ENCODE measurements at regions not wholly inside any gene's neighbourhood (a gene's known extent, or its start where the extent isn't known, plus 50 kb on each side); places are given as distances from the start of the nearest gene placed in this dataset.
"Not testable (repeated sequence)": the region's sequence is repeated elsewhere in the genome, so short reads cannot be mapped to it uniquely, and the experiment has no call there.

GRCh38 chr2:194802589-194802988 lies 854.4 kb upstream of the SLC39A10 start:
- 49 to 64% methylated on average over 1 of the region's 1 CpG for WGBS, 2 donors
- H3K9me3 ChIP-seq, result no peaks in the 10 kb centered on the region
- H3K4me3 ChIP-seq, result no peak overlapping the region
- DNase-seq, result no peak
- H3K27ac ChIP-seq, result no peak overlapping the region
- H3K27me3 ChIP-seq, result no peaks in the 10 kb centered on the region
- TF ChIP-seq CTCF (IDR thresholded peaks at IDR 0.05), result no peak
- no peaks in the 10 kb centered on the region for H3K36me3 ChIP-seq
- intact Hi-C loops (cut with DNase I), result no loop called here
- H3K4me1 ChIP-seq, result no peaks in the 10 kb centered on the region

- H3K4me3 ChIP-seq; H3K4me1 ChIP-seq; H3K36me3 ChIP-seq; H3K27ac ChIP-seq; H3K9me3 ChIP-seq; intact Hi-C loops (cut with DNase I); H3K27me3 ChIP-seq; DNase-seq: not testable (repeated sequence)
- WGBS, 2 donors, result 83 to 87% methylated on average over 2 of the region's 2 CpGs
Measured at GRCh38 chr2:194787071-194787470, 870.0 kb upstream of the SLC39A10 start.

GRCh38 chr2:194771394-194771793 lies 885.6 kb upstream of the SLC39A10 start:
- H3K27ac ChIP-seq; H3K4me1 ChIP-seq; H3K4me3 ChIP-seq; H3K36me3 ChIP-seq; intact Hi-C loops (cut with DNase I); DNase-seq; H3K9me3 ChIP-seq; H3K27me3 ChIP-seq: not testable (repeated sequence)
- WGBS, 2 donors, result 87 to 90% methylated on average over 2 of the region's 2 CpGs

GRCh38 chr2:194769030-194769429 lies 888.0 kb upstream of the SLC39A10 start:
- no peak overlapping the region for H3K27ac ChIP-seq
- no peaks in the 10 kb centered on the region for H3K9me3 ChIP-seq
- no peaks in the 10 kb centered on the region for H3K36me3 ChIP-seq
- no peak overlapping the region for H3K4me3 ChIP-seq
- TF ChIP-seq POLR2AphosphoS5 (IDR thresholded peaks at IDR 0.05), result no peak
- TF ChIP-seq EP300 (IDR thresholded peaks at IDR 0.05), result no peak
- no peak for TF ChIP-seq POLR2A (IDR thresholded peaks at IDR 0.05)
- no peak for TF ChIP-seq CTCF (IDR thresholded peaks at IDR 0.05)
- H3K4me1 ChIP-seq, result no peaks in the 10 kb centered on the region
- intact Hi-C loops (cut with DNase I), result no loop called here
- no peaks in the 10 kb centered on the region for H3K27me3 ChIP-seq
- DNase-seq, result no peak

GRCh38 chr2:194765723-194766122 lies 891.3 kb upstream of the SLC39A10 start:
- Histone ChIP-seq H3K36me3 (no peaks in the 10 kb centered on the region), H3K4me3 (no peak overlapping the region), H3K9me3 (no peaks in the 10 kb centered on the region), H3K27ac (no peak overlapping the region), H3K27me3 (no peaks in the 10 kb centered on the region), H3K4me1 (no peaks in the 10 kb centered on the region)
- intact Hi-C loops (cut with DNase I), result no loop called here
- TF ChIP-seq POLR2A (IDR thresholded peaks at IDR 0.05) (no peak), POLR2AphosphoS5 (IDR thresholded peaks at IDR 0.05) (no peak), CTCF (IDR thresholded peaks at IDR 0.05) (no peak), EP300 (IDR thresholded peaks at IDR 0.05) (no peak)
- DNase-seq, result no peak
- WGBS, 2 donors, result 74 to 81% methylated on average over 3 of the region's 3 CpGs

- no peaks in the 10 kb centered on the region for H3K4me1 ChIP-seq
- 95 to 96% methylated on average over 2 of the region's 4 CpGs for WGBS, 2 donors
- DNase-seq, result no peak
- intact Hi-C loops (cut with DNase I), result no loop called here
- H3K27me3 ChIP-seq, result no peaks in the 10 kb centered on the region
- no peaks in the 10 kb centered on the region for H3K9me3 ChIP-seq
- no peak overlapping the region for H3K27ac ChIP-seq
- TF ChIP-seq EP300 (IDR thresholded peaks at IDR 0.05) (no peak), CTCF (IDR thresholded peaks at IDR 0.05) (no peak), POLR2A (IDR thresholded peaks at IDR 0.05) (no peak), POLR2AphosphoS5 (IDR thresholded peaks at IDR 0.05) (no peak)
- no peak overlapping the region for H3K4me3 ChIP-seq
- H3K36me3 ChIP-seq, result no peaks in the 10 kb centered on the region
Measured at GRCh38 chr2:194750926-194751325, 906.1 kb upstream of the SLC39A10 start.

All from sigmoid colon (tissue), 6 donors.